Amygdala (tissue), 56 donors: ENCODE measurements at regions not wholly inside any gene's neighbourhood (a gene's known extent, or its start where the extent isn't known, plus 50 kb on each side); places are given as distances from the start of the nearest gene placed in this dataset.
"Not testable (repeated sequence)": the region's sequence is repeated elsewhere in the genome, so short reads cannot be mapped to it uniquely, and the experiment has no call there.

ENCODE experiments used
- DNase-seq, 56 donors: peaks; one replicate each; lab custom pipeline; 2025; lab: John Stamatoyannopoulos, UW

GRCh38 chr2:35831385-35831784 lies 524.2 kb upstream of the CRIM1 start:
- DNase-seq = no peak

DNA sequence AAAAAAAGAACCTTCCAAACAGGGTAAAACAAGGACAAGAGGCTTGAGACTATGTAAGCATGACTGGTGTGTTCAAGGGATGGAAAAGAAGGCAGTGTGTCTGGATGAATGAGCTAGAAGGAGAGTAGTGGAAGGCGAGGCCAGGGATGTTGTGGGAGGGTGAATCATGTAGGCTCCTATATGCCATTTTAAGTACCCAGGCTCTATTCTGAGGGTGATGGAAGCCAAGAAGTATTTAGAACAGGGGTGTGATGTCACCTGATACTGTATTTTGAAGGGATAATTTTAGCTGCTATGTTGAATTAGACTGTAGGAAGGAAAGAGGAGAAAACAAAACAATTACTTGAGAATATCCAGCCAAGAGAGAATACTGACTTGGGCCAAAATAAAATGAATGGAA lies 524.7 kb upstream of the CRIM1 start:
- no peak for DNase-seq

GRCh38 chr2:35827086-35827485 lies 528.5 kb upstream of the CRIM1 start:
- no peak for DNase-seq

- no peak for DNase-seq
Measured at GRCh38 chr2:35822716-35823115, 532.9 kb upstream of the CRIM1 start.

GRCh38 chr2:35821675-35822074 lies 533.9 kb upstream of the CRIM1 start:
- no peak for DNase-seq

- no peak for DNase-seq
Measured at GRCh38 chr2:35820391-35820790, 535.2 kb upstream of the CRIM1 start.

DNA sequence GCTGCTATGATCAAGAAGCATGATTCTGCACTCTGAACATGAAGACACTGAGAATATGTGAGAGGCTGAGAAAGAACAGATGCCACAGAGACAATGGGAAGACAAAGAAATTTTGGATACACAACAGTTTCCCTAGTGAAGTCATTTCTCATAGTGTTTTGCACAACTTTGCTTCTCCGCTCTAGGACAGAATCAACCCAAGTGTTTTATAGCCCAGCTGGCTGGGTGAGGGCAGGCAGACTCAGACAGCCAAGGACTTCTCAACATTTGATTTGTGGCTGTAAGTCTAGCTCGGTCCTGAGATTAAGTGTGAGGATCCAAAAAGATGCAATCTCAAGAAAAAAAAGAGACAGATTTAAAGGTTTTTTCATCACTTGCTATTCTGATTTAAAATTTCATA lies 536.5 kb upstream of the CRIM1 start:
- DNase-seq = no peak

DNA sequence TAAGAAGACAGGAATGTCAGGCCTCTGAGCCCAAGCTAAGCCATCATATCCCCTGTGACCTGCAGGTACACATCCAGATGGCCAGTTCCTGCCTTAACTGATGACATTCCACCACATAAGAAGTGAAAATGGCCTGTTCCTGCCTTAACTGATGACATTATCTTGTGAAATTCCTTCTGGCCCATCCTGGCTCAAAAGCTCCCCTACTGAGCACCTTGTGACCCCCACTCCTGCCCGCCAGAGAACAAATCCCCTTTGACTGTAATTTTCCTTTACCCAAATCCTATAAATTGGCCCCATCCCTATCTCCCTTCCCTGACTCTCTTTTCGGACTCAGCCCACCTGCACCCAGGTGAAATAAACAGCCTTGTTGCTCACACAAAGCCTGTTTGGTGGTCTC lies 537.2 kb upstream of the CRIM1 start:
- not testable (repeated sequence) for DNase-seq

- not testable (repeated sequence) for DNase-seq
Measured at GRCh38 chr2:35814597-35814996, 541.0 kb upstream of the CRIM1 start.

- no peak for DNase-seq
Measured at GRCh38 chr2:35803126-35803525, 552.5 kb upstream of the CRIM1 start.

- no peak for DNase-seq
Measured at GRCh38 chr2:35794796-35795450, 560.7 kb upstream of the CRIM1 start.

DNA sequence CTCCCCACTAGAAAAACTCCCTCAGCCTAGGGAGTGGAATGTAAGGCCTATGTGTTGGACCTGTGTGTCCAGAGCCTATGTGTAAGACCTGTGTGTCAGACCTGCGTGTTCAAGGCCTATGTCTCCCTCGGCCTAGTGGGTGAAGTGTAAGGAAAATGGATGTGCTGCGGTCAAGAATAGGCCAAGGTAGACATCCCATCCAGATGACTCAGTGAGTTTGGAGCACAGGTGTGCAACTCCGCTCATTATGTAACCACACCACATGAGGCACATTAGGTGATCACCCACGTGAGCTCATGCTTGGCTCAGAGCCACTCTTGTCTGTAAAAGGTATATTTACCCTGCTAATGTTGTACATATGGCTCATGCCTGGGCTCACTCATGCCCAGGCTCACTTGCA lies 565.3 kb upstream of the CRIM1 start:
- DNase-seq = no peak

DNA sequence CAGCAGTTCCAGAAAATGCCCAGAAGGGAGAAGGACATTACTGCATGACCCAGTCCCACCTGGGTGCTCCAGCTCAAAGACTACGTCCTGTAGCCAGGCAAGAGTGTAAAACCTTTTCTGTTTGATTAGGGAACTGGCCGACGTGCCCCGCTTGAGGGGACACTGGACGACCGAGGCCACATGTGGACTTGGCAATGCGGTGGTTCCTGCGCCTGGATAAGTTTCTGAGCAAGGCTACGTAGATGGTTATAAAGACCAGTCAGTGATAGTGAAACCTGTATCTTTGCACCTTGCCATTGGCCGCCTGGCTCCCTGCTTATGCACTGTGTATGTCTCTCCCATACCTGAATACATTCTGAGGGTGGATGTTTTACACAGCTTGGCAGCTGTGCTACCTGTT lies 567.0 kb upstream of the CRIM1 start:
- DNase-seq = no peak

GRCh38 chr2:35787302-35788031 lies 568.1 kb upstream of the CRIM1 start:
- DNase-seq = no peak

- DNase-seq = no peak
Measured at GRCh38 chr2:35785564-35785963, 570.0 kb upstream of the CRIM1 start.

GRCh38 chr2:35784777-35785176 lies 570.8 kb upstream of the CRIM1 start:
- no peak for DNase-seq

DNA sequence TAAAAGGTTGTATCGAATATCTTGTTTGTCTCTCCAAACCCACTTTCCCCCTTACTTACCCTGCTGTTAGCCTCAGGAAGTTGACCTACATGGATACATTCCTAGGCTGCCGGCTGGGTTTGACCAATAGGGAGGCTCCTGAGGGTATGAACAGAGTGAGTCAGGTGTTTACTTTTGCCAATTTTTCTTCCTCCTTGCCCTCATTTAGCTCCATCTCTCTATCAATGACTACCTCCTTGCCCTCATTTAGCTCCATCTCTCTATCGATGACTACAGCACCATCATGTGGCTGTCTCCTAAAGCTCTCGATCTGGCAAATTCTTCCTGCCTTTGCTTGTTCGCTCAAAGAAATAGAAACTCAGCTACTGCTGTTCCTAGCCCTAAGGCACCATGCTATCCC lies 571.9 kb upstream of the CRIM1 start:
- no peak for DNase-seq

GRCh38 chr2:35741556-35741955 lies 614.0 kb upstream of the CRIM1 start:
- no peak for DNase-seq

DNA sequence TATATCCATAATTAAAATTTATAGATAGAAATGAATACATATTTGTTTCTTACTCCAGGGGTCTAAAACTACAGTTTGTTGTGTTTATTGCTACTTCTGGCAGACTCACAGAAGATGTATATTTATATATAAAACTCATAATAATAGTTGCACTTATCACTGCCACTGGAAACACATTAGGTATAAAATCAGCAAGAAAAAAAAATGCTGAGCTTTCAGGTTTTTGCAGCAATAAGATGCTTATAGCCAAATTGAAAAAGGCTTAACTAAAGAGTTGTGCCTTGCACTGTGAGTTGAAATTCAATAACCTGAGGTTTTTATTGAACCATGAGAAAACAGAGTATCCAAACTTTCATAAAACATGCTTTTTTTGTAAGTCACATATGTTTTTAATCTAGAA lies 623.9 kb upstream of the CRIM1 start:
- DNase-seq = no peak

GRCh38 chr2:35714883-35715282 lies 640.7 kb upstream of the CRIM1 start:
- no peak for DNase-seq

DNA sequence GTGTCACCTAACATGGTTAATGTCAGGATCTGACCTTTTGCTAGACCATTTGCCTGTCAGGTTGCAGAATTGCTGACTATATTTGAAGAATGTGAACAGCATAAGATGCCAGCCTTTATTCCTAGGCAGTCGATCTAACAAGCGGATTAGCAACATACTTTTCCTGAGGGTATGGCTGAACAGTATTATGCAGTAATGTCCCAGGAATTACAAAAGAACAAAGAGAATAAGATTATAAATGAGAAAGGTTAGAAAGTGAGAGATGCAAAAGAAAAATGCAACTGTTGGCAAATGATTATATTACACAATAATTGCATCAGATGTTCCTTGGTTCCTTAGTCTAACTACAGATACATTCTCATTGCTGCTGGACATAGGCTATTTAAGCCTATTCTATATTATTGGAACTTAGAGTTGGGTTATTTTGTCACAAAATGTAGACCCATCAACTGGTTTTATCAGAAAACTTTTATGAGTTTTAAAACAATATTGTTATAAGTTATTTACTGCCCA lies 647.1 kb upstream of the CRIM1 start:
- no peak for DNase-seq

DNA sequence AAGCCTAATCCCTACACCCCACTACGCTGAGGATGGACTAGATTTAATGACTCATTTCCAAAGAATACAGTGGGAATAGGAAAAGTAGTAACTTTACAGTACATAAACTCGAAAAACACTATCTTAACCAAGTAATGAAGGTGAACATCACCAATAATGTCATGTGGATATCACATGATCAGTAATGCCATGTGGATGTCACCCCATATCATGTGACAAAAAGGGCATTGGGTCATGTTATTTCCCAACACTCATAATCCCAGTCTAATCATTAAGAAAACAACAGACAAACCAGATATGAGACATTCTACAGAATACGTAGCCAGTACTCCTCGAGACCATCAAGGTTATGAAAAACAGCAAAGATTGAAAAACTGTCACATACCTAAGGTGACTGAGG lies 667.3 kb upstream of the CRIM1 start:
- DNase-seq = no peak
